ENCODE measurements at regions not wholly inside any gene's neighbourhood (a gene's known extent, or its start where the extent isn't known, plus 50 kb on each side); places are given as distances from the start of the nearest gene placed in this dataset.

DNA sequence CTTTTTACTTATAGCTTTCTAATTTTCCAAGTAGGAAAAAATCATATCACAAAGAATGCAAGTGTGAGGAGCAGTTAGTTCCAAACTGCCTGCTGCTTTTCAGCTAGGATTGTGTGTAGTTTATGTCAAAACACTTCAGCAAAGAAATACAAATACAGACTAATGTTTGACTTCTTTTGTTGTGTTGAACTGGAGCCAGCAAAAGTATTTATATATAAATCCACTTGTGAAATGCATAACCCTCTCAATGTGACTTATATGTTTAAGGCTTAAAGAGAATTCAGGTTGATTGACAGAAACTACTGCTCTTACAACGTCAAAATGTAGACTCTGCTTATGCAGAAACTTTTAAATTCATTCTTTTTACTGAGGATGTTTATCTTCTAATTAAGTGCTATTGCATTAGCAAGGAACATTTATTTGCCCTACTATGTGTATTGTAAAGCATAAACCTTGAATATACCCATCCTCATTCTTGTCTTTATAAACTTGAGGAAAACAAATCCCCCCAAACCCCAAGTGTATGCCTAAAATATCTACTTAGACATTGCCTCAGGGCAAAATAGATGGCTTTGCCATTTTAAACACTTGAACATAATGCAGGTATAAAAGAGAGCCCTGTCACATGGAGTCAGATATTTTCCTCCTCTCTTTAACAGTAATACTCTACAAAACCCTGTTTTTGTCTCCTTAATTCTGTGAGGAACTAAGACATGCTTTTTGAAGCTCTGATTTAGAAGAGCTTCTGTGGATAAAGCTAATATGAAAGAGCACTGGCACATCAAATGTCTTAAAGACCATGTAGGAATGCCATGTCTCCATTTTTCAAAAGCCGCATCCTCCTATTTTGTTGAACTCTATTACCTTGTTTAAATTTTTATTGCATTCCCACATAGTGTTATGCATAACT lies 302.8 kb upstream of the TBC1D5 start:
- DNase-seq (ENCODE audit: low read depth) = no peak
- no peak overlapping the region for H3K4me3 ChIP-seq (ENCODE audit: low read depth, low read length)
- TF ChIP-seq, protein P1, sequence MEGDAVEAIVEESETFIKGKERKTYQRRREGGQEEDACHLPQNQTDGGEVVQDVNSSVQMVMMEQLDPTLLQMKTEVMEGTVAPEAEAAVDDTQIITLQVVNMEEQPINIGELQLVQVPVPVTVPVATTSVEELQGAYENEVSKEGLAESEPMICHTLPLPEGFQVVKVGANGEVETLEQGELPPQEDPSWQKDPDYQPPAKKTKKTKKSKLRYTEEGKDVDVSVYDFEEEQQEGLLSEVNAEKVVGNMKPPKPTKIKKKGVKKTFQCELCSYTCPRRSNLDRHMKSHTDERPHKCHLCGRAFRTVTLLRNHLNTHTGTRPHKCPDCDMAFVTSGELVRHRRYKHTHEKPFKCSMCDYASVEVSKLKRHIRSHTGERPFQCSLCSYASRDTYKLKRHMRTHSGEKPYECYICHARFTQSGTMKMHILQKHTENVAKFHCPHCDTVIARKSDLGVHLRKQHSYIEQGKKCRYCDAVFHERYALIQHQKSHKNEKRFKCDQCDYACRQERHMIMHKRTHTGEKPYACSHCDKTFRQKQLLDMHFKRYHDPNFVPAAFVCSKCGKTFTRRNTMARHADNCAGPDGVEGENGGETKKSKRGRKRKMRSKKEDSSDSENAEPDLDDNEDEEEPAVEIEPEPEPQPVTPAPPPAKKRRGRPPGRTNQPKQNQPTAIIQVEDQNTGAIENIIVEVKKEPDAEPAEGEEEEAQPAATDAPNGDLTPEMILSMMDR (conservative IDR thresholded peaks at IDR 0.05; ENCODE audit: low read depth, low read length) = no peak

DNA sequence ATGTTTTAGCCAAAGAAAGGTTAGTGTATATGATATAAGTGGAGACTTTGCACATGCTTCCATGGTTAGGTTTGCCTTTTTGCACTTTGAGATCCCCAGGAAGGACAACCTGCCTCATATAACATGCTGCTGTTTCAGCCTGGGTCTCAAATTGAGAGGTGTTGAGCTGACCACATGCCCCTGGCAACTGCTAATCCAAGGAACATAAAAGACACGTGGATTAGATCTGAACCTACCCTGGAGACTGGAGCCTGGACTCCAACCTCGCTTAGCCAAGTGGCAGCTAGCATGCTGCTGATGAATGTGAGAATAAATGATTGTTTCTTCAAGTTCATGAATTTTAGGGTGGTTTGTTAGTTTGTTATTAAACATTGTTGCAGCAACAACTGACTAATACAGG lies 301.8 kb upstream of the TBC1D5 start:
- TF ChIP-seq, protein P1 (conservative IDR thresholded peaks at IDR 0.05; ENCODE audit: low read depth, low read length) = no peak
- no peak overlapping the region for H3K4me3 ChIP-seq (ENCODE audit: low read depth, low read length)
- no peak for DNase-seq (ENCODE audit: low read depth)

DNA sequence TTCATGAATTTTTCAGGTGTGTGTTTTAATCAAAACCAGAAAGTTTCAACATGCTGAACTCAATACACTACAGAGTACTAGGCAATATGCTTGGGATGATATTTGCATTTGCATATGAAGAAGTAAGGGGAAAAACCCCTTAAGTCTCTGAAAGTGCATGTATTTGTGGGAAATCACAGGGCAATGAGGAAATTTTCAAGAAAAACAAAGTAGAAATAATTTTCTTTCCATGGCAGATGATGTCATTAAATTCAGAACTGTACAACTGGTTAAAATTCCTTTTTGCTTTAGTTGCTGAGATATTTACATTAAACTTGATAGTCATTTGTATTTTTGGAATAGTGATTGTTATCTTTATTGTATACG lies 294.0 kb upstream of the TBC1D5 start:
- TF ChIP-seq, protein P1 (conservative IDR thresholded peaks at IDR 0.05; ENCODE audit: low read depth, low read length) = no peak
- DNase-seq (ENCODE audit: low read depth) = no peak
- no peak overlapping the region for H3K4me3 ChIP-seq (ENCODE audit: low read depth, low read length)

DNA sequence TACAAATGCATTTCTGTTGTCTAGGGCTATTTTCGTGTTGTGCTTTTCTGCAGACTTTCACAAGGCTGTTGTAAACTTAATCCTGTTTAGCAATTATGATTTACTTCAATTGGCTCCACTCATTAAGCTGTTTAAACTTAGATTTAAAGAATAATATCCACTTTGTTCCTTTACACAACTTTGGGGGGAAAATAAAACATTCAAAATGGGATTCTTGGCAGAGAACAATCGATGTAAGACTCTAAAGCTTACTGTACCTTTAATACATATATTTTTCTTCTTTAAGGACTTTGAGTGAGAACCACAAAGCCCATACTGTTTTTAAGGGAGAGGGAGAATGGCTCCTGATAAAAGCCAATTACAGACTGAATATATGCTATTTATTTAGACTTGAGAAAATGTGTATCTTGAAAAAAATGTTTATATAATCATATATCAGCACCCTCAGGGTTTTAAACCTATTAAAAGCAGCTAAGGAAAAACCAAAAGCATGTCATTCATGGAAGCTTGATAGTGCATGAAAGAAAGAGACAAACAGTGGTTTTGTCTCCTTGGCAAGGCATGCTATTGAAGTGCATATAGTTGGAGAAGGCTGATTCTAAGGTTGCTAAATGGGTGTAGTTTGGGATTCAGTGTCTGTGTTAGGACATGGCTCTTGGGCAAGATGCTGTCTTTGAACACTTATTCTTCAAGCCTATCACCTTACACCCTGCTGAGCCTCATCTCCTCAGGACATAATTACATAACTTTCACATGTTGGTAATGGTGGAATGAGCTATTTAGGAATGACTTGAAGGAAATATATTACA lies 293.4 kb upstream of the TBC1D5 start:
- TF ChIP-seq, protein P1 (conservative IDR thresholded peaks at IDR 0.05; ENCODE audit: low read depth, low read length) = no peak
- H3K4me3 ChIP-seq (ENCODE audit: low read depth, low read length) = no peak overlapping the region
- no peak for DNase-seq (ENCODE audit: low read depth)

DNA sequence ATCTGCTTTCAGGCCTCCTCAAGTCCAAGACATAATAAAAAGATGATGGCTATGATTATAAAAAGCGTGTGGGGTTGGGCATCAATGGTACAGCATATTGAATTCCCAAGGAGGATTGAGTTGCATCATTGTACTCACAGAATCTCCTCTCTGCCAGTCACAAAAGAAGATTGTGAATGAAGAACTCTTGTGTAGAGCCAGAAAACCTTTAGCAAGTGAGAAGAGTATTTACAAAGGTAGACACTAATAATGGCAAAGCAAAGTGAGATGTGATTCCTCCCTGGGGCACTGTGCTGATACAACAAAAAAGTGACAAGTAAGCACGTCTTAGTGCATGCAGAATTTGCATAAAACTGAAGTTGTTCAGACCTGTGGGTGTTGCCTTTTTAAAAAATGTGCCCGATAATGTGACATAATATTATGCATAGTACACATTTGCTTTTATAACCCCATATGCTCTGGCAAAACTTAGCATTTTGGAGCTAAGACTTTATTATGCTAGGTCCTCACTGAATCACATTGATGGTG lies 291.2 kb upstream of the TBC1D5 start:
- TF ChIP-seq, protein P1 (conservative IDR thresholded peaks at IDR 0.05; ENCODE audit: low read depth, low read length) = no peak
- H3K4me3 ChIP-seq (ENCODE audit: low read depth, low read length) = no peak overlapping the region
- no peak for DNase-seq (ENCODE audit: low read depth)

DNA sequence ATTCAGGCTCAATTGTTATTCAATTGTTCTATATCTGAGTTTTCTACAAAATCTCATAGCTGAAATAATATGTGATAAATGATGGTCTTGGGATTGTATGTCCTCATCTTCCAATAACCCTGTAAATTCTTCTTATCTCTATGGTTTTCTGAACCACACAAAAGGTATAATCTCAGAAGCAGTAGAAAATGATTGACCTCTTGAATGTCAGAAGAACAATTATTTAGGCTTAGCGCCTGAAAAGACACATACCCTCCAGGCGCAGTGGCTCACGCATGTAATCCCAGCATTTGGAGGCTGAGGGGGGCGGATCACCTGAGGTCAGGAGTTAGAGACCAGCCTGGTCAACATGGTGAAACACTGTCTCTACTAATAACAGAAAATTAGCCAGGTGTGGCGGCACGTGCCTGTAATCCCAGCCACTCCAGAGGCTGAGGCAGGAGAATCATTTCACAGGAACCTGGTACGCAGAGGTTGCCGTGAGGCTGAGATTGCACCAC lies 288.0 kb upstream of the TBC1D5 start:
- no peak overlapping the region for H3K4me3 ChIP-seq (ENCODE audit: low read depth, low read length)
- TF ChIP-seq, protein P1 (conservative IDR thresholded peaks at IDR 0.05; ENCODE audit: low read depth, low read length) = no peak

More for the DNA sequence above, 288.0 kb upstream of the TBC1D5 start:
- DNase-seq (ENCODE audit: low read depth) = no peak
